Activated T-cell treated with anti-CD3 and anti-CD28 coated beads, Interleukin-2, amount 50 U/mL, for 72 hours (primary cell): ENCODE measurements at regions not wholly inside any gene's neighbourhood (a gene's known extent, or its start where the extent isn't known, plus 50 kb on each side); places are given as distances from the start of the nearest gene placed in this dataset.

ENCODE experiments used
- ATAC-seq, 2 donors: fragments of 150-1000 bp; cut with Tn5 transposase; replicated peaks in 1 of 2; 2 replicates each; pipeline ENCODE4 v1.10.0; 2021; ENCODE audit warnings: moderate library complexity in 2 of 2, mild to moderate bottlenecking in 1 of 2
- DNase-seq, 2 donors: peaks; one replicate each; pipeline ENCODE4 v3.0.0; 2021 to 2022; ENCODE audit warnings: mixed read lengths in 1 of 2
- H3K27ac Mint-ChIP-seq: one replicate; pipeline ENCODE4 v1.8.0; 2022; ENCODE audit warnings: mild to moderate bottlenecking, moderate library complexity, mixed read lengths
- H3K27me3 Mint-ChIP-seq: one replicate; pipeline ENCODE4 v1.8.0; 2022; ENCODE audit warnings: low read depth, mixed read lengths
- H3K36me3 Mint-ChIP-seq, 2 donors: one replicate each; pipeline ENCODE4 v1.8.0; 2022; ENCODE audit warnings: mixed read lengths in 2 of 2, mild to moderate bottlenecking in 1 of 2; ENCODE audit not compliant: insufficient read depth in 2 of 2
- H3K4me1 Mint-ChIP-seq: one replicate; pipeline ENCODE4 v1.8.0; 2022; ENCODE audit warnings: low read depth, mixed read lengths
- H3K4me3 Mint-ChIP-seq, 2 donors: one replicate each; pipeline ENCODE4 v1.8.0; 2022; ENCODE audit warnings: mild to moderate bottlenecking in 2 of 2, mixed read lengths in 2 of 2, moderate library complexity in 2 of 2
- H3K9me3 Mint-ChIP-seq, 2 donors: one replicate each; pipeline ENCODE4 v1.8.0; 2022; ENCODE audit warnings: mixed read lengths in 2 of 2

- ATAC-seq: no peak
- Mint-ChIP-seq H3K4me3 (no peak overlapping the region), H3K4me1 (peaks cover 32% of the 10 kb centered on the region), H3K36me3 (peaks cover 2 to 6% of the 10 kb centered on the region in 2 donors), H3K27ac (no peak overlapping the region), H3K9me3 (peaks cover 9 to 10% of the 10 kb centered on the region in 2 donors), H3K27me3 (no peaks in the 10 kb centered on the region)
- DNase-seq: no peak
These were observed 258.0 kb upstream of the PLEKHG7 start for GRCh38 chr12:92444763-92445162.

- Mint-ChIP-seq H3K27me3 (no peaks in the 10 kb centered on the region), H3K4me1 (peaks cover 45% of the 10 kb centered on the region), H3K36me3 (peaks cover 2 to 6% of the 10 kb centered on the region in 2 donors), H3K9me3 (peaks cover 8 to 9% of the 10 kb centered on the region in 2 donors), H3K27ac (peak overlapping the region; percentile 95), H3K4me3 (peak overlapping the region; percentile 47 to 50)
- DNase-seq (no peak), ATAC-seq (peak; percentile 43 to 65)
These were observed 260.0 kb upstream of the PLEKHG7 start for GRCh38 chr12:92442782-92443181.

- Mint-ChIP-seq H3K4me1 (peaks cover 37% of the 10 kb centered on the region), H3K36me3 (peaks cover 2 to 9% of the 10 kb centered on the region in 2 donors), H3K27me3 (no peaks in the 10 kb centered on the region), H3K27ac (no peak overlapping the region), H3K9me3 (peaks cover 0 to 9% of the 10 kb centered on the region in 2 donors), H3K4me3 (no peak overlapping the region)
- ATAC-seq: no peak
- no peak for DNase-seq
These were observed 262.7 kb upstream of the PLEKHG7 start for GRCh38 chr12:92440072-92440471.

GRCh38 chr12:92439420-92439805, 263.4 kb upstream of the PLEKHG7 start:
- H3K27me3 Mint-ChIP-seq: no peaks in the 10 kb centered on the region
- peaks cover 41% of the 10 kb centered on the region for H3K4me1 Mint-ChIP-seq
- no peak overlapping the region for H3K27ac Mint-ChIP-seq
- no peak for DNase-seq
- peaks cover 0 to 10% of the 10 kb centered on the region in 2 donors for H3K9me3 Mint-ChIP-seq
- no peak overlapping the region for H3K4me3 Mint-ChIP-seq
- ATAC-seq: peak in 1 of 2 donors; percentile 25
- peaks cover 2 to 9% of the 10 kb centered on the region in 2 donors for H3K36me3 Mint-ChIP-seq

- Mint-ChIP-seq H3K4me3 (no peak overlapping the region), H3K27ac (no peak overlapping the region), H3K9me3 (peaks cover 3 to 10% of the 10 kb centered on the region in 2 donors), H3K4me1 (peaks cover 41% of the 10 kb centered on the region), H3K36me3 (peaks cover 3 to 9% of the 10 kb centered on the region in 2 donors), H3K27me3 (no peaks in the 10 kb centered on the region)
- no peak for DNase-seq
- no peak for ATAC-seq
These were observed 264.0 kb upstream of the PLEKHG7 start for GRCh38 chr12:92438641-92439419.

- Mint-ChIP-seq H3K36me3 (peaks cover 3 to 4% of the 10 kb centered on the region in 2 donors), H3K4me3 (no peak overlapping the region), H3K9me3 (peaks cover 5 to 10% of the 10 kb centered on the region in 2 donors), H3K27me3 (no peaks in the 10 kb centered on the region), H3K4me1 (peaks cover 40% of the 10 kb centered on the region), H3K27ac (peak overlapping the region; percentile 84)
- DNase-seq: no peak
- ATAC-seq: no peak
These were observed 265.3 kb upstream of the PLEKHG7 start for GRCh38 chr12:92437452-92437851.

- ATAC-seq: no peak
- no peak for DNase-seq
- Mint-ChIP-seq H3K9me3 (peaks cover 5 to 10% of the 10 kb centered on the region in 2 donors), H3K4me1 (peaks cover 46% of the 10 kb centered on the region), H3K27ac (no peak overlapping the region), H3K36me3 (peaks cover 3 to 4% of the 10 kb centered on the region in 2 donors), H3K4me3 (no peak overlapping the region), H3K27me3 (no peaks in the 10 kb centered on the region)
These were observed 265.9 kb upstream of the PLEKHG7 start for GRCh38 chr12:92436856-92437255.

GRCh38 chr12:92434607-92435025, 268.2 kb upstream of the PLEKHG7 start:
- Mint-ChIP-seq H3K36me3 (peaks cover 1 to 4% of the 10 kb centered on the region in 2 donors), H3K9me3 (peaks cover 5 to 10% of the 10 kb centered on the region in 2 donors), H3K4me1 (peaks cover 49% of the 10 kb centered on the region), H3K4me3 (no peak overlapping the region), H3K27me3 (no peaks in the 10 kb centered on the region), H3K27ac (peak overlapping the region; percentile 3)
- DNase-seq (peak; percentile 5 to 8), ATAC-seq (peak; percentile 43 to 62)

GRCh38 chr12:92432724-92433441, 269.9 kb upstream of the PLEKHG7 start:
- no peaks in the 10 kb centered on the region for H3K27me3 Mint-ChIP-seq
- H3K4me1 Mint-ChIP-seq: peaks cover 37% of the 10 kb centered on the region
- DNase-seq: no peak
- ATAC-seq: peak; percentile 32 to 66
- H3K9me3 Mint-ChIP-seq: peaks cover 5 to 10% of the 10 kb centered on the region in 2 donors
- H3K27ac Mint-ChIP-seq: peak overlapping the region; percentile 81
- H3K36me3 Mint-ChIP-seq: peaks cover 4% of the 10 kb centered on the region in 2 donors
- H3K4me3 Mint-ChIP-seq: peak overlapping the region; percentile 5 to 65

GRCh38 chr12:92431146-92431545, 271.6 kb upstream of the PLEKHG7 start:
- Mint-ChIP-seq H3K27me3 (no peaks in the 10 kb centered on the region), H3K36me3 (peaks cover 3 to 4% of the 10 kb centered on the region in 2 donors), H3K4me3 (no peak overlapping the region), H3K9me3 (peaks cover 5 to 8% of the 10 kb centered on the region in 2 donors), H3K4me1 (peaks cover 32% of the 10 kb centered on the region), H3K27ac (no peak overlapping the region)
- DNase-seq (peak in 1 of 2 donors; percentile 7), ATAC-seq (peak in 1 of 2 donors; percentile 51)

GRCh38 chr12:92426332-92426731, 276.5 kb upstream of the PLEKHG7 start:
- DNase-seq: no peak
- Mint-ChIP-seq H3K36me3 (peaks cover 0 to 3% of the 10 kb centered on the region in 2 donors), H3K9me3 (no peaks in the 10 kb centered on the region), H3K27ac (no peak overlapping the region), H3K4me1 (peaks cover 28% of the 10 kb centered on the region), H3K4me3 (no peak overlapping the region), H3K27me3 (no peaks in the 10 kb centered on the region)
- no peak for ATAC-seq

GRCh38 chr12:92425165-92425564, 277.6 kb upstream of the PLEKHG7 start:
- Mint-ChIP-seq H3K9me3 (no peaks in the 10 kb centered on the region), H3K36me3 (peaks cover 0 to 3% of the 10 kb centered on the region in 2 donors), H3K4me3 (no peak overlapping the region), H3K4me1 (peaks cover 32% of the 10 kb centered on the region), H3K27me3 (no peaks in the 10 kb centered on the region), H3K27ac (no peak overlapping the region)
- ATAC-seq: peak in 1 of 2 donors; percentile 54
- DNase-seq: no peak

- H3K4me1 Mint-ChIP-seq: peaks cover 32% of the 10 kb centered on the region
- ATAC-seq (no peak), DNase-seq (no peak)
- no peak overlapping the region for H3K27ac Mint-ChIP-seq
- H3K4me3 Mint-ChIP-seq: no peak overlapping the region
- peaks cover 0 to 3% of the 10 kb centered on the region in 2 donors for H3K36me3 Mint-ChIP-seq
- H3K9me3 Mint-ChIP-seq: no peaks in the 10 kb centered on the region
- H3K27me3 Mint-ChIP-seq: no peaks in the 10 kb centered on the region
These were observed 278.5 kb upstream of the PLEKHG7 start for GRCh38 chr12:92424338-92424737.
